WTC11 (cell line): ENCODE measurements at regions not wholly inside any gene's neighbourhood (a gene's known extent, or its start where the extent isn't known, plus 50 kb on each side); places are given as distances from the start of the nearest gene placed in this dataset.

ENCODE experiments used
- ATAC-seq: fragments of 200-7000 bp; cut with Tn5 transposase; 2 replicates; pipeline ENCODE4 v1.10.0; 2021; ENCODE audit warnings: mild to moderate bottlenecking, moderate library complexity
- CTCF ChIA-PET: fragments of 300-600 bp; sonication (Branson Sonifier 250); formaldehyde crosslinking; loops from one replicate; lab custom pipeline; 2021; ENCODE audit warnings: antibody characterized with exemption; lab: Charles Lee
- POLR2A ChIA-PET: fragments of 350-600 bp; sonication (Branson Sonifier 250); formaldehyde crosslinking; loops from one replicate; lab custom pipeline; 2021; ENCODE audit warnings: antibody characterized with exemption; lab: Charles Lee
- DNase-seq: peaks from one replicate; pipeline ENCODE4 v3.0.0; 2021; ENCODE audit warnings: low spot score
- H3K27ac Mint-ChIP-seq: 2 replicates; pipeline ENCODE4 v1.8.0; 2021; ENCODE audit warnings: mixed read lengths
- H3K27me3 Mint-ChIP-seq: 2 replicates; pipeline ENCODE4 v1.8.0; 2021; ENCODE audit warnings: low read depth, mild to moderate bottlenecking, moderate library complexity, mixed read lengths
- H3K36me3 Mint-ChIP-seq: 2 replicates; pipeline ENCODE4 v1.8.0; 2021; ENCODE audit warnings: mixed read lengths
- H3K4me1 Mint-ChIP-seq: 2 replicates; pipeline ENCODE4 v1.8.0; 2022; ENCODE audit warnings: mixed read lengths
- H3K4me3 Mint-ChIP-seq: 2 replicates; pipeline ENCODE4 v1.8.0; 2021; ENCODE audit warnings: mild to moderate bottlenecking, moderate library complexity, mixed read lengths
- H3K9me3 Mint-ChIP-seq: 2 replicates; pipeline ENCODE4 v1.8.0; 2021; ENCODE audit warnings: mixed read lengths
- AR ChIP-seq: fragments of 250-450 bp; sonication (Bioruptor Pico); IDR thresholded peaks from 2 replicates; pipeline ENCODE4 v1.9.0; 2021; ENCODE audit warnings: mild to moderate bottlenecking
- ARID4B ChIP-seq: sonication (generic); formaldehyde crosslinking; IDR thresholded peaks from 2 replicates; pipeline ENCODE4 v1.8.0; 2023; ENCODE audit warnings: missing genetic modification reagents, mild to moderate bottlenecking, borderline replicate concordance
- ATF1 ChIP-seq: sonication (generic); formaldehyde crosslinking; IDR thresholded peaks from 2 replicates; pipeline ENCODE4 v1.8.1; 2023; ENCODE audit warnings: mild to moderate bottlenecking, moderate library complexity, missing genetic modification reagents
- ATF2 ChIP-seq: sonication (generic); formaldehyde crosslinking; IDR thresholded peaks from 2 replicates; pipeline ENCODE4 v1.8.1; 2022; ENCODE audit warnings: low read depth, missing genetic modification reagents, borderline replicate concordance
- CREM ChIP-seq: sonication (generic); formaldehyde crosslinking; IDR thresholded peaks from 2 replicates; pipeline ENCODE4 v1.8.1; 2022; ENCODE audit warnings: mild to moderate bottlenecking, missing genetic modification reagents, moderate library complexity
- E2F5 ChIP-seq: sonication (generic); formaldehyde crosslinking; IDR thresholded peaks from 2 replicates; pipeline ENCODE4 v1.8.1; 2022; ENCODE audit warnings: mild to moderate bottlenecking, moderate library complexity, missing genetic modification reagents
- FOXP1 ChIP-seq: sonication (generic); formaldehyde crosslinking; IDR thresholded peaks from 2 replicates; pipeline ENCODE4 v1.8.0; 2022; ENCODE audit warnings: missing genetic modification reagents, mild to moderate bottlenecking, moderate library complexity, borderline replicate concordance
- GTF2I ChIP-seq: fragments of 250-450 bp; sonication (Bioruptor Pico); conservative IDR thresholded peaks from 2 replicates; pipeline ENCODE4 v1.4.0; 2021; ENCODE audit warnings: mild to moderate bottlenecking
- HMGXB4 ChIP-seq: sonication (generic); formaldehyde crosslinking; IDR thresholded peaks from 2 replicates; pipeline ENCODE4 v1.8.1; 2023; ENCODE audit warnings: mild to moderate bottlenecking, moderate library complexity, missing genetic modification reagents
- JAZF1 ChIP-seq: fragments of 250-450 bp; sonication (Bioruptor Pico); IDR thresholded peaks from 2 replicates; pipeline ENCODE4 v1.9.0; 2021; ENCODE audit warnings: moderate library complexity, mild to moderate bottlenecking, inconsistent platforms
- MXD4 ChIP-seq: fragments of 250-450 bp; sonication (Bioruptor Pico); IDR thresholded peaks from 2 replicates; pipeline ENCODE4 v1.8.0; 2021; ENCODE audit warnings: mild to moderate bottlenecking, moderate library complexity, borderline replicate concordance
- MYBL2 ChIP-seq: sonication (generic); formaldehyde crosslinking; IDR thresholded peaks from 2 replicates; pipeline ENCODE4 v1.8.1; 2023; ENCODE audit warnings: mild to moderate bottlenecking, moderate library complexity, missing genetic modification reagents
- NR3C1 ChIP-seq: sonication (generic); formaldehyde crosslinking; conservative IDR thresholded peaks from 2 replicates; pipeline ENCODE4 v1.8.1; 2023; ENCODE audit warnings: low read depth, mild to moderate bottlenecking, missing genetic modification reagents
- PRDM15 ChIP-seq: sonication (generic); formaldehyde crosslinking; IDR thresholded peaks from 2 replicates; pipeline ENCODE4 v1.8.0; 2022; ENCODE audit warnings: missing genetic modification reagents
- TCF7 ChIP-seq: sonication (generic); formaldehyde crosslinking; IDR thresholded peaks from 2 replicates; pipeline ENCODE4 v1.8.0; 2022; ENCODE audit warnings: mild to moderate bottlenecking, low read depth, missing genetic modification reagents, moderate library complexity
- ZNF317 ChIP-seq: sonication (generic); formaldehyde crosslinking; IDR thresholded peaks from 2 replicates; pipeline ENCODE4 v1.8.1; 2023; ENCODE audit warnings: low read depth, mild to moderate bottlenecking, moderate library complexity, missing genetic modification reagents, borderline replicate concordance
- ZNF396 ChIP-seq: fragments of 250-450 bp; sonication (Bioruptor Pico); IDR thresholded peaks from 2 replicates; pipeline ENCODE4 v1.8.0; 2021; ENCODE audit warnings: mild to moderate bottlenecking, moderate library complexity, borderline replicate concordance
- ZNF425 ChIP-seq: fragments of 250-450 bp; sonication (Bioruptor Pico); conservative IDR thresholded peaks from 2 replicates; pipeline ENCODE4 v1.9.0; 2021; ENCODE audit warnings: mild to moderate bottlenecking
- ZSCAN18 ChIP-seq: fragments of 250-450 bp; sonication (Bioruptor Pico); IDR thresholded peaks from 2 replicates; pipeline ENCODE4 v2.1.2; 2022; ENCODE audit warnings: mild to moderate bottlenecking, moderate library complexity

GRCh38 chr4:32184186-32184585, 1464.0 kb downstream of the PCDH7 start:
- no peaks in the 10 kb centered on the region for H3K4me1 Mint-ChIP-seq
- no peaks in the 10 kb centered on the region for H3K27me3 Mint-ChIP-seq
- H3K4me3 Mint-ChIP-seq, result no peak overlapping the region
- no peaks in the 10 kb centered on the region for H3K9me3 Mint-ChIP-seq
- TF ChIP-seq HMGXB4 (no peak), CREM (CRISPR knock-in tag) (no peak), E2F5 (CRISPR knock-in tag) (no peak), ATF1 (CRISPR knock-in tag) (no peak), FOXP1 (CRISPR knock-in tag) (no peak), ZSCAN18 (CRISPR knock-in tag) (no peak), JAZF1 (CRISPR knock-in tag) (no peak), ZNF317 (CRISPR knock-in tag) (no peak), MYBL2 (CRISPR knock-in tag) (no peak), MXD4 (CRISPR knock-in tag) (no peak), TCF7 (no peak), AR (CRISPR knock-in tag) (no peak), ATF2 (CRISPR knock-in tag) (no peak), GTF2I (CRISPR knock-in tag) (no peak), ZNF396 (CRISPR knock-in tag) (no peak), ARID4B (CRISPR knock-in tag) (no peak), ZNF425 (CRISPR knock-in tag) (no peak), PRDM15 (CRISPR knock-in tag) (no peak), NR3C1 (no peak)
- TF ChIP-seq, all 79 proteins: peak for 0
- CTCF ChIA-PET, result no interaction called here
- ATAC-seq (no peak), DNase-seq (no peak)
- Mint-ChIP-seq H3K36me3 (no peaks in the 10 kb centered on the region), H3K27ac (no peak overlapping the region)
- POLR2A ChIA-PET, result no interaction called here
